ENCODE measurements at regions not wholly inside any gene's neighbourhood (a gene's known extent, or its start where the extent isn't known, plus 50 kb on each side); places are given as distances from the start of the nearest gene placed in this dataset.

DNA sequence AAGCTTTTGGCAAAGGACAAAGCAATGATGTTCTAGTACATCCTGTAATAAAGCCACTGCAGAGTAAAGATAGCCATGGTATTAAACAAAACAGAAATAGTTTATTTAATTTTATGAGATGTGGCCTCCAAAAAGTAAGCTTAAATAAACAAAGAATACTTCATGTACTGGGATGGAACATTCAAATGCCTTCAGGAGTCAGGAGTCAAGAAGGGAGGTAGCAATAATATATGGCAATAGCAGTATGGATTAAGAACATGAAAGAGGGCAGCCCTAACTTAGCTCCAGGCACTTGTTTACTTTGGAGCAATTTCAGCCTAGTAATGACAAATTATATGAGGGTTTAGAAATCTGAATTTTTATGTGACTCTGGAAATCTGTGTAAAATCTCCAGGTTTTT, 343.9 kb upstream of the THRB start:
- in situ Hi-C loops (cut with HindIII; ENCODE audit: low sequenced_read_pairs): no loop called here
- TF ChIP-seq, protein P1, sequence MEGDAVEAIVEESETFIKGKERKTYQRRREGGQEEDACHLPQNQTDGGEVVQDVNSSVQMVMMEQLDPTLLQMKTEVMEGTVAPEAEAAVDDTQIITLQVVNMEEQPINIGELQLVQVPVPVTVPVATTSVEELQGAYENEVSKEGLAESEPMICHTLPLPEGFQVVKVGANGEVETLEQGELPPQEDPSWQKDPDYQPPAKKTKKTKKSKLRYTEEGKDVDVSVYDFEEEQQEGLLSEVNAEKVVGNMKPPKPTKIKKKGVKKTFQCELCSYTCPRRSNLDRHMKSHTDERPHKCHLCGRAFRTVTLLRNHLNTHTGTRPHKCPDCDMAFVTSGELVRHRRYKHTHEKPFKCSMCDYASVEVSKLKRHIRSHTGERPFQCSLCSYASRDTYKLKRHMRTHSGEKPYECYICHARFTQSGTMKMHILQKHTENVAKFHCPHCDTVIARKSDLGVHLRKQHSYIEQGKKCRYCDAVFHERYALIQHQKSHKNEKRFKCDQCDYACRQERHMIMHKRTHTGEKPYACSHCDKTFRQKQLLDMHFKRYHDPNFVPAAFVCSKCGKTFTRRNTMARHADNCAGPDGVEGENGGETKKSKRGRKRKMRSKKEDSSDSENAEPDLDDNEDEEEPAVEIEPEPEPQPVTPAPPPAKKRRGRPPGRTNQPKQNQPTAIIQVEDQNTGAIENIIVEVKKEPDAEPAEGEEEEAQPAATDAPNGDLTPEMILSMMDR (IDR thresholded peaks at IDR 0.05; ENCODE audit: low read depth, low read length, missing control alignments): no peak

DNA sequence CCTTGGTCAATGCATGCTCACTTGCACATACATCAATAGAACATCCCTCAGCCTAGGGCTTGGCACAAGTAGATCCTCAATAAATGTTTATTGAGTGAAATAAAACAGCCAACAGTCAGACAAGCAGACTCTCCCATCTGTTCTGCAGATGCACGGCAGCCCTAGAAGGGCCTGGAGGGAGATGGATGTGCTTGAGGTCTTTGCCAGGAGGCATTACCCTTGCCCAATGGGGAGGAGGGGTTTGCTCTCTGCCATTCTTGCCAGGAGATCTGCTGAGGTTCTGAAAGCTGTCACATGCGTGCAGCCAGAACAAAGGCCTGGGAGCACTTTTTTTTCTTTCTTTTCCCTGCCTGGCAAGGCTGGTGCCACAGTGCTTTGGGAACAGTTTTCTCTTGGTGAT, 349.3 kb upstream of the THRB start:
- in situ Hi-C loops (cut with HindIII; ENCODE audit: low sequenced_read_pairs): no loop called here
- TF ChIP-seq, protein P1 (IDR thresholded peaks at IDR 0.05; ENCODE audit: low read depth, low read length, missing control alignments): no peak
- no peak for DNase-seq (ENCODE audit: low read depth)
- H3K4me3 ChIP-seq (ENCODE audit: low read depth, low read length): no peak overlapping the region

More for the DNA sequence above, 343.9 kb upstream of the THRB start:
- DNase-seq (ENCODE audit: low read depth): no peak
- no peak overlapping the region for H3K4me3 ChIP-seq (ENCODE audit: low read depth, low read length)

DNA sequence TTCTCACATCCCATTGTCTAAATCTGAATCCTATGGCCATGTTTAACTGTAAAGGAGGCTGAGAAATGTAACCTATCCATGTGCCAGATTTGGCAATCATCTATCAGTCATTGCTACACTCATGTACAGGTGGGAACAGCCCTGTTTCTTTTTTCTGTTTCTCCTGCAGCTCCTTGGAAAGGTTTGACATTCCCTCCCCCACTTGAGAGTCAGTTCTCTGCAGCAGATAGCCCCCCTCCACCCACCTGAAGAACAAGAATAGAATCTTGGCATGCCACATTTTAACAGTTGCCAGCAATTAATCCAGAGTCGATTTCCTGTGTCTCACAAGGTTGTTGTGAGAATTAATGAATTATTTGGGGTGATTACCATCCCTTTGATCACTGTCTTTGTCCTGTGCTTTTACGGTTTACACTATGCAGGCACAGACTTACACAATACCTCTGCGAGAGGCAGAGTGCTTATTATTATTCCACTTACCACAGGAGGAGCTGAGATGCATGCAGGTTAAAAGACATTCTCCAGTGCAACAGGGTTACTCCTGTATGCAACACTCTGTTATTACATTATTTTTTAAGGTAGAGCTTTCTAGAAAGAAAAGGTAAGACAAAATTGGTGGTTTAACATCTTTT, 351.0 kb upstream of the THRB start:
- TF ChIP-seq, protein P1 (IDR thresholded peaks at IDR 0.05; ENCODE audit: low read depth, low read length, missing control alignments): no peak
- no peak overlapping the region for H3K4me3 ChIP-seq (ENCODE audit: low read depth, low read length)
- in situ Hi-C loops (cut with HindIII; ENCODE audit: low sequenced_read_pairs): no loop called here
- DNase-seq (ENCODE audit: low read depth): no peak

DNA sequence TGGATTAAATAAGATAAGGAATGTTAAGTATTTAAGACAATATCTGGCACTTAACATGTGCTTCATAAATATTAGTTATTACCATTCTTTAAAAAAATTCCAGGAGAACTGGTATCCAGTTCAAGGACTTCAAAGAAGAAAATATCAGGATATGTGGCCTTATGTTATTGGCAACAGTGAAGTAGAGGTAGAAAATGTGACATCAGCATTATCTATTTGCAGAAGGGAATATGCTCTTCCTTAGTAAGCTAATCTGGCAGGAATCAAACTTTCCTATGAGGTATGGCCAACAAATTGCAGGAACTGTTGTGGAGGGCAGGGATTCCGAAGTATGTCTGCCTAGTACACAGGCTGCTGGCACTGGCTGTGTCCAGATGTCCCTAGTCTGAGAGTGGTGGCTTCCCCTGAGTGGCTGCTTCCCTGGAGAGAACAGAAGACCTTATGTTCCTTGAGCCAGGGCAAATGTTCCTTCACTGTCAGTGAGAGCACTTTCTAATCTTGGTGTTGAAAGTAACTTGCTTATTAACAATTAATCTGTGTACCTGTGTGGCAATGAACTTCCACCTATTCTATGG, 351.7 kb upstream of the THRB start:
- DNase-seq (ENCODE audit: low read depth): no peak

DNA sequence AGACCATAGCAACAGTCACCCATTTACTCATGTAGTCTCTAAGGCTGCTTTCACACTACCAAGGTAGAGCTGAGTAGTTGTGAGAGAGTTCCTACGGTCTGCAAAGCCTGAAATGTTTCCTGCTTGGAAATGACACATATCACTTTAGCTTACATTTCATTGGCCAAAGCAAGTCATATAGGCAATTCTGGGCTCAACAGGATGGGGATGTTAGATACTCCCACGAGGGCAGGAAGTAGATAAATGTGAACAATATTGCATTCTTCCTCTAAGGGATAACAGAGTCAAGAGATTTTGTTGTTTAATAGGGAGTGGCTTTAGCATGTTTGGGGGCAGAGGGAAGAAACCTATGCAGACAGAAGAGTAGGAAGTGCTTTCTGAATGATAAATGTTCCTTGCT, 355.6 kb upstream of the THRB start:
- H3K4me3 ChIP-seq (ENCODE audit: low read depth, low read length): no peak overlapping the region
- in situ Hi-C loops (cut with HindIII; ENCODE audit: low sequenced_read_pairs): no loop called here
- TF ChIP-seq, protein P1 (IDR thresholded peaks at IDR 0.05; ENCODE audit: low read depth, low read length, missing control alignments): no peak
- DNase-seq (ENCODE audit: low read depth): no peak

More for the DNA sequence above, 351.7 kb upstream of the THRB start:
- in situ Hi-C loops (cut with HindIII; ENCODE audit: low sequenced_read_pairs): no loop called here
- H3K4me3 ChIP-seq (ENCODE audit: low read depth, low read length): no peak overlapping the region
- TF ChIP-seq, protein P1 (IDR thresholded peaks at IDR 0.05; ENCODE audit: low read depth, low read length, missing control alignments): no peak

DNA sequence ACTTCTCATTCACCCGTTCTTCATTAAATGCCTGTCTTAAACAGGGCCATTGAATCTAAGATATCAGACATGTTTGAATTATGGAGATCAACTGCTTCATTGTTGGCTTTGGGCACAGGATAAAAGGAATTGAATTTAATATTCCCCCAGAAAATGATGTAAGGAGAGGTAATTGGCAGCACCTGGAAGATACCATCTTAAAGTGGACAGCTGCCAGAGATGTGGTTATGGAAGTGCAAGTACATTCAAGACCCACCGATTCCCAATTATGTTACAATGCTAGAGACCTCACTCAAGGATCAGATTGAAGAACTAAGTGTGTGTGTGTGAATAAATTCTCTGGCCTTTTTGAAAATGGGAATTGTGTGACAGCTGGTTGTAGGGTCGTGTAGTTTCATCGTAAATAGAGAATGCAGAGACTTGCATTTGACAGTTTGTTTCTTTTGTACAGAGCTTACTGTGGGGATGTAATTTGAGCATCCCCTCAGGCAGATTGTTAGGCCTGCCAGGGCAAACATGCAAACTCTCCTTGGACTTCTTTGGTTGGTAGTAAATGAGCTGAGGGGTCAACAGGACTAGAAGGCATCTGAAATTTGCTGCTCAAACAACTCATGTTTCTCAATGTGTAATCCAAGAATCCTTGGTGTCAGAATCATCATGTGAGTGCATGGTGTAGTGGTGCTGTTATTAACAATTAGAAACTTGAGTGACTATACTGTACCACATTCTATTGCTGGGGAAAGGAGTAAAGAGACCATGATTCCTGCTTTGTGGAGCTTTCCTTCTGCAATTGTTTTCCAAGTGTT, 359.2 kb upstream of the THRB start:
- H3K4me3 ChIP-seq (ENCODE audit: low read depth, low read length): no peak overlapping the region
- DNase-seq (ENCODE audit: low read depth): no peak
- in situ Hi-C loops (cut with HindIII; ENCODE audit: low sequenced_read_pairs): no loop called here
- TF ChIP-seq, protein P1 (IDR thresholded peaks at IDR 0.05; ENCODE audit: low read depth, low read length, missing control alignments): no peak

All from astrocyte of the cerebellum (primary cell).